Stimulated activated CD4-positive, alpha-beta T cell treated with anti-CD3 and anti-CD28 coated beads, TNF-alpha, amount 100 ng/mL, for 1 hour (primary cell): ENCODE measurements at regions not wholly inside any gene's neighbourhood (a gene's known extent, or its start where the extent isn't known, plus 50 kb on each side); places are given as distances from the start of the nearest gene placed in this dataset.
"Not testable (repeated sequence)": the region's sequence is repeated elsewhere in the genome, so short reads cannot be mapped to it uniquely, and the experiment has no call there.

Source experiments
- DNase-seq, 3 donors: peaks; one replicate each; pipeline ENCODE4 v3.0.0-alpha.2; 2020; ENCODE audit warnings: low read depth in 3 of 3, low spot score in 1 of 3

- no peak for DNase-seq
Observed at GRCh38 chr11:112637876-112638275, 323.3 kb upstream of the NCAM1 start.

- no peak for DNase-seq
Observed at GRCh38 chr11:112639469-112639868, 321.8 kb upstream of the NCAM1 start.

DNA sequence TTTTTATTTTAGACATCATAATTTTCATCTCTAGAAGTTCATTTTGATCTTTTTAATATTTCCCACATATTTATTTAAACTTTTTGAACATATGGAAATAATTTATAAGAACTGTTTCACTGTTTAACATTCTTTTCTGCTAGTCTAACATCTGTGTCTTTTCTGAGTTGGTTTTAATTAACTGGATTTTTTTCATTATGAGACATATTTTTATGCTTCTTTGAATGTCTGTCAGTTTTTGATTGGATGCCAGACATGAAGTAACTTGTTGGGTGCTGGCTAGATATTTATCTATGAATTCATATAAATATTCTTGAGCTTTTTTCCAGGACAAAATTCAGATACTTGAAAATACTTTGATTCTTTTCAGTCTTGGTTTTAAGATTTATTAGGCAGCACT, 317.8 kb upstream of the NCAM1 start:
- no peak for DNase-seq

DNA sequence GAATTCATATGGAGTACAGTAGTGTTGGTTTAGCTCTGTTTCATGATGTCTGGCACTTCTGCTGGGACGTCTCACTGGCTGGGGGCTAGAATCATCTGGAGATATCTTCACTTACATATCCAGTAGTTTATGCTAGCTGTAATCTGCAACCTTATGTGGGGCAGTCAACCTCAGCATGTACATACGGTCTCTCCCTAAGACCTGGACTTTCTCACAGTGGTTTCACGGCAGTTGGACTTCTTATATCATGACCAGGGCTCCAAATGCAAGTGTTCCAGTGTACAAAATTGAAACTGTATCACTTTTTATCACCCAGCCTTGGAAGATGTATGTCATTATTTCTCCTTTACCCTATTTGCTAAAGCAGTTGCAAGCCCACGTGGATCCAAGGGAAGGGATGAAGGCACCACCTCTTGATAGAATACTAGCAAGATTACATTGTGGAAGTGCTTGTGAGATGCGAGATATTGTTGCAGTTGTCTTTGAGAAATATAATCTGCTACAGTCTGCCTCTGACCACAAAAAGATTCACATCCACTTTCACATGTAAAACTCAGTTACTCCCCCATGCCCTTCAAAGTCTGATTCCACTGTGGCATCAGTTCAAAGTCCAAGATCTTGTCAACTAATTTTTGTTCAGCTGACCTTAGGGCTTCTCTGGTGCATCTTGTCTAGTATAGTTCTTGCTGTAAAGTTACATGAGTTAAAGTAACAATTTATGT, 316.6 kb upstream of the NCAM1 start:
- DNase-seq: no peak

DNA sequence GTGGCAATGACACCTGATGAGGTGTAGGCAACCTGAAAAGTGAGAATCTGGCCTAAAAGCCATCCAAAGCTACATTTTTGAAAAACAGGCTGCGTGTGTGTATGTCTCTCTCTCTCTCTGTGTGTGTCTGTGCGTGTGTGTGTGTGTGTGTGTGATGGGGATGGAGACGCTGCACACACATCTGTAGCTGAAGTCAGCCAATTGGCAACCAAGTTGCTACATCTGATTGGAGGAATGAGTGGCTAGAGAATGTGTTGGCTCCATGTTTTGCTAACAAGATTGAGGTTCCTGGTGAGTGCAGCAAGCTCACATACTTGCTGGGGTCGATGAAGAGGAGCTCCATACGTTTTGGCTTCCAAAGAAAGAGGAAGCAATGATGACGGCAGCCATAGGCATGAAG, 311.4 kb upstream of the NCAM1 start:
- DNase-seq: no peak

DNA sequence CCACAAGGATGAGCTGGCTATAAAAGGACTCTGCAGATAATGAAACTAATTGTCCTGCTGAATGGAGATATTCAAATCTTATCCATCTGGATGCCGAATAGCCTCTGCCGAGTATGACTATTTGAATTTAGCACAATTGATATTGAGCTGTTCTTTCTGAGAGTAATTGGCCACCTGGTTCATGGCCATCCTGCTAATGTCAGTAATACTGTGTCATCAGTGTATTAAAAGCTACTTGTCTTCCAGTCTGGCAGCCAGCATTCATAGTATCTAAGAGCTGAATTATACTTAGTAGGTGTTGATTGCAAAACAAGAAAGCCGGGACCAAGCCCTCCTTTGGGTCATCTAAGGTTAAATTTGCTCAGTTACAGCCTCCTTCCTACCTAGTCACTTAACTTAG, 310.7 kb upstream of the NCAM1 start:
- DNase-seq: no peak

GRCh38 chr11:112651386-112651785, 309.8 kb upstream of the NCAM1 start:
- DNase-seq: no peak

GRCh38 chr11:112652786-112653390, 308.3 kb upstream of the NCAM1 start:
- DNase-seq: no peak

DNA sequence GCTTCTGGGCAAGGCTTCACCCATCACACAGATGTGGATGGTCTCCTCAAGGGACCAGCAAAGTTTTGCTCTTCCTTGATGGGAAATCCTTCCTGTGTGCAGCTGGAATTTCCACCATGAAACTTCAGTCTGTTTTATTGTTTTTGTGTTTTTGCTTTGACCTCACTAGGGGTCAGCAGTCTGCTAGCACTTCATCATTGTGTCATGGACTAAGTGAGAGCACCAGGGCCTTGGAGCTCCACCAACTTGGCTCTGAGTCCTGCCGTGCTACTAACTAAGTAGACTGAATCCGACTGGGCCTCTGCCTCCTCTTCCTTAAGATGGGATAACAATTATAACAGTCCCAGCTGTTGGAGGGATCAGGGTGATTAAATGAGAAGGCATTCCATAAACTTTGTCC, 305.8 kb upstream of the NCAM1 start:
- no peak for DNase-seq

DNA sequence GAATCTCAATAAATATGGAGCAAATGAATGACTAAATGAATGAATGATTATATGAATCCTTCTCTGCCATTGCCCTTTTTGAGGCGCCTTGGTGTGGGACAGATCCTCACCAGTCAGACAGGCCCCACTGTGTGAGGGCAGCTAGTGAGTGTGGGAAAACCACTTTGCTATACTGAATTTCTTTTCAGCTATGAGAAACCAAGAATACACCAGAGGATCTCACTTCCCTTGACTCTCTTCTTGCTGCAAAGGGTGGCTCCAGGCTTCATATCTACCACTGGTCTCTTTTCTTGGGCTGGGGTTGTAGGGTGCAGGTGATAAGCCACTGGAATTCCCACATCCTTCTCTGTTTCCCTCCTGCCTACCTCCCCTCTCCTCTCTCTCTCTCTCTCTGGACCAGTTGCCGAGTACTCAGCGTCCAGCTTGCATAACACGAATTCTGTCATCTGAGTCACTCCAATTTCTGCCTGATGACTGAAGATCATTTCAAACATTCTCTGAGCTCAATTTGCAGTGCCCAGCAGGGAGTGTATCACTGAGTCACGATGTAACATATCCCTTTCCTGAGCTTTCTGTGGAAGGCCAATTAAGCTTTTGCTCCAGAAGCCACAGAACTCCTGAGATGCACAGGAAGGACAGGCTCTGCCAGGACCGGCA, 304.3 kb upstream of the NCAM1 start:
- no peak for DNase-seq

DNA sequence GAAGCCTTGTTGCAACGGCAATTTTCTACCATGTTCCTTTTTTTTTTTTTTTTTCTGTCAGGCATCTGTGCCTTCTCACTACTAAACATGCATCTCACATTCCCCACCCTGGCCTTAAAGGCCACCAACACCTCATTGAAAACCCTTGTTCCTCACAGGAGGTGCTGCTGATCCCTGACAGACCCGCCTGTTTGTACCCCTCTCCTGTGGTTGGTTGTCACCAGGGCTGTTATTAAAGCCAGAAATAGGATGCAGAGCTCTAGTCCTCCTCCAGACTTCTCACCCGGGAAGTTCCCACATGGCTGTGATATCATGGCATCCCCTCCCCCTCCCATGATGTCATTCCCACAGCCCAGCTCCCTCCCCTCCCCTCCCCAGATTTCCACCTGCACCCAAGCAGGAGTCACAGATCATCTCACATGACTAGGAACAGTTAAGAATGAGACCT, 302.8 kb upstream of the NCAM1 start:
- no peak for DNase-seq

GRCh38 chr11:112661146-112661545, 300.1 kb upstream of the NCAM1 start:
- no peak for DNase-seq

DNA sequence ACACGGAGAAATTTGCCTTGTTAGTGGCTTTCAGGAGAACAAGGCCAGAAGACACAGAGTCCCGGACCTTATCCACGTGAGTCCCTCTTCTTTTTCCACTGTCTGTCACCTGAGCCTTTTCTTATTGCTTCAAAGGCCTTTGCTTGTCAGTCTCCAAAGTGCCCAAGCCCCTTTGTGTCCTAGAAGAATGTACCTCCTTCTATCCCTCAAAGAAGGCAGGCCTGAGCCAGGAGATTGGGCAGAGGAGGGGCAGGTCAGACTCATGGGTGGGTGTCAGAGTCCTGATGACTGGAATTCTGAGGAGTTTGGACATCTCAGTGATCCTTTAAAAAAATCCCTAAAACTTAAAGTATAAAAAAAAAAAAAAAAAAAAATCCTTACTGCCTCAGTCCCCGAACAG, 299.6 kb upstream of the NCAM1 start:
- no peak for DNase-seq

DNA sequence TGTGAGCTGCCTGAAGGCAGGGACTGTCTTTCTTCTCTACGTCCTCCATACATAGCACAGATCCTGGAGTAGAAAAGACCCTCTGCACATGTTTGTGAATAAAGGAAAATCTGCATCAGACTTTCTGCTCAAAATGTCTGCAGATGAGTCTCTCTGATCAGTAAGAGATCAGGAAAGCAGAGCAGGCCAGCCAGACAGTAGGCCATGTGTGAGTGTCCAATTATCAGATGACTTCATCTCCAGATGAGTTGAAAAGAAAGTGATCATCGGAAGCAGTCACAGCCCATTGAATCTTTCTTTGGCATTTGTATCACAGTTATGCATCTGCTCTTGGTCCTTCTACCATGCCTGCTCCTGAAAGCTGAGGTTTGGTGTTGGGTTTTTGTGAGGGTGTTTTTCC, 298.7 kb upstream of the NCAM1 start:
- no peak for DNase-seq

- DNase-seq: no peak
Observed at GRCh38 chr11:112663947-112664634, 297.1 kb upstream of the NCAM1 start.

GRCh38 chr11:112665291-112665690, 295.9 kb upstream of the NCAM1 start:
- DNase-seq: no peak

GRCh38 chr11:112666253-112666652, 295.0 kb upstream of the NCAM1 start:
- no peak for DNase-seq

DNA sequence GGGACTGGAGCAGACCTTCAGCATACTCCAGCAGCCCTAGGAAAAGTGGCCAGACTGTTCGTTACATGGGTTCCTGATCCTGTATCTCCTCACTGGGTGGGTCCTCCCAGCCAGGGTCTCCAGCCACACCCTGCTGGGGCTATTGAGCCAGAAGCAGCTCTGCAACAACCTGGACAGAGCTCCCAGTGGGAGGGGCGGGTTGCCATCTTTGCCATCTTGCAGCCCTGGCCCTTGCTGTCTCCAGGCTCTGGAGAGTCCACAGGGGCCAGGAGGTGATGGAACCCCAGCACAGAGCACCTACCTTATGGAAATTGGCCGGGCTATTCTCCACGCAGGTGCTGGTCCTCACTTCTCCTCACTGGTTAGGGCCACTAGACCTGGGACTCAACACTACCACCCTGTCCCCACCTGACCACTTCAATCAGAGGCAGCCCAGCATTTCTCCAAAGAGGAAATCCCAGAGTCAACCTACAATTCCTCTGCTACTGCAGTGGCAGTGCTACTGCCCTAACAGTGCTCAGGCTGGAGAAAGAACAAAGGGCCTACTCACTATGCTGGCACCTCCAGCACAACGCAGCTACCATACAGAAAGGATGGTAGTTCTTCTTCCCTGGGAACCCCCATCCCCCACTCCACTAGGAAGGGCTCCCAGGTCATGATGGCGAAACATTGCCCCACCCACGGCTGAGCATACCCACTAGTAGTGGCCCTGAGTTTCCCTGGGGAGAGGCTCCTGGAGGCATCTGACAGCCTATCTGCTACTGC, 290.2 kb upstream of the NCAM1 start:
- no peak for DNase-seq

DNA sequence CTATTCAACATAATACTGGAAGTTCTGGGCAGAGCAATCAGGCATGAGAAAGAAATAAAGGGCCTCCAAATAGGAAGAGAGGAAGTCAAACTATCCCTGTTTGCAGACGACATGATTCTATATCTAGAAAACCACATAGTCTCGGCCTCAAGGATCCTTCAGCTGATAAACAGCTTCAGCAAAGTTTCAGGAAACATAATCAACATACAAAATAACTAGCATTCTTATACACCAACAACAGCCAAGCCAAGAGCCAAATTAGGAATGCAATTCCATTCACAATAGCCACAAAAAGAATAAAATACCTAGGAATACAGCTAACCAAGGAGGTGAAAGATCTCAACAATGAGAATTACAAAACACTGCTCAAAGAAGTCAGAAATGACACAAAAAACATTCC, 287.8 kb upstream of the NCAM1 start:
- DNase-seq: not testable (repeated sequence)

DNA sequence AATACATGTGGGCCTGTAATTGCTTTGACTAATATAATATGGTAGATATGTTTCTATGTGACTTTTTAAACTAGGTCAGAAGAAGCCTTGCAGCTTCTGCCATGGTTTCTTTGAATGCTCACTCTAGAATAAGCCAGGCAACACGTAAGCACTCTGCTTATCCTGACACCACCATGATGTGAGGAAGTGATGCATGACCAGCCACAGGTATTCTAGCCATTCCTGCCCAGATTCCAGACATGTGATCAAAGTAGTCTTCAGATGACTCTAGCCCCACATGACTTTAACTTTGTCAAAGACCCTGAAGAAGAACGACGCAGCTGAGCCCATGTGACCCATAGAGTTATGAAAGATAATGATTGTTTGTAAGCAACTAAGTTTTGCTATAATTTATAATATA, 276.1 kb upstream of the NCAM1 start:
- no peak for DNase-seq

- no peak for DNase-seq
Observed at GRCh38 chr11:112689851-112690250, 271.4 kb upstream of the NCAM1 start.
